HCT116 (cell line): ENCODE measurements at regions not wholly inside any gene's neighbourhood (a gene's known extent, or its start where the extent isn't known, plus 50 kb on each side); places are given as distances from the start of the nearest gene placed in this dataset.

Experiments
- POLR2A ChIP-seq: IDR thresholded peaks from 2 replicates; pipeline ENCODE4 v1.7.0; 2011; ENCODE audit warnings: borderline replicate concordance; ENCODE audit not compliant: insufficient read depth, insufficient read length; ENCODE audit errors: extremely low read depth
- TF ChIP-seq, protein P1 (sequence below), 3 experiments: fragments of 200-600 bp in 1 of 3; sonication (generic) in 1 of 3; IDR thresholded peaks in 2 of 3; conservative IDR thresholded peaks in 1 of 3; 2 replicates each; pipeline ENCODE4 v1.5.1; 2012 to 2017; ENCODE audit warnings: low read depth in 2 of 3, low read length in 2 of 3, antibody characterized with exemption in 1 of 3, borderline replicate concordance in 1 of 3, control low read depth in 1 of 3, mild to moderate bottlenecking in 1 of 3, mixed read lengths in 1 of 3, mixed run types in 1 of 3, moderate library complexity in 1 of 3; ENCODE audit not compliant: insufficient read depth in 1 of 3

GRCh38 chr6:55957961-55958422, 82.6 kb upstream of the BMP5 start:
- TF ChIP-seq, protein P1, sequence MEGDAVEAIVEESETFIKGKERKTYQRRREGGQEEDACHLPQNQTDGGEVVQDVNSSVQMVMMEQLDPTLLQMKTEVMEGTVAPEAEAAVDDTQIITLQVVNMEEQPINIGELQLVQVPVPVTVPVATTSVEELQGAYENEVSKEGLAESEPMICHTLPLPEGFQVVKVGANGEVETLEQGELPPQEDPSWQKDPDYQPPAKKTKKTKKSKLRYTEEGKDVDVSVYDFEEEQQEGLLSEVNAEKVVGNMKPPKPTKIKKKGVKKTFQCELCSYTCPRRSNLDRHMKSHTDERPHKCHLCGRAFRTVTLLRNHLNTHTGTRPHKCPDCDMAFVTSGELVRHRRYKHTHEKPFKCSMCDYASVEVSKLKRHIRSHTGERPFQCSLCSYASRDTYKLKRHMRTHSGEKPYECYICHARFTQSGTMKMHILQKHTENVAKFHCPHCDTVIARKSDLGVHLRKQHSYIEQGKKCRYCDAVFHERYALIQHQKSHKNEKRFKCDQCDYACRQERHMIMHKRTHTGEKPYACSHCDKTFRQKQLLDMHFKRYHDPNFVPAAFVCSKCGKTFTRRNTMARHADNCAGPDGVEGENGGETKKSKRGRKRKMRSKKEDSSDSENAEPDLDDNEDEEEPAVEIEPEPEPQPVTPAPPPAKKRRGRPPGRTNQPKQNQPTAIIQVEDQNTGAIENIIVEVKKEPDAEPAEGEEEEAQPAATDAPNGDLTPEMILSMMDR (IDR thresholded peaks at IDR 0.05 in 2 of 3, conservative IDR thresholded peaks at IDR 0.05 in 1 of 3; ENCODE audit: borderline replicate concordance in 1 of 3, insufficient read depth in 1 of 3, low read depth in 2 of 3, low read length in 2 of 3) = no peak
- TF ChIP-seq POLR2A = no peak
